HG03103 (cell line): ENCODE measurements at regions not wholly inside any gene's neighbourhood (a gene's known extent, or its start where the extent isn't known, plus 50 kb on each side); places are given as distances from the start of the nearest gene placed in this dataset.

Experiments used
- ATAC-seq: cut with Tn5 transposase; IDR thresholded peaks from one replicate; pipeline ENCODE4 v1.9.1; 2021; ENCODE audit warnings: low read depth; ENCODE audit not compliant: unreplicated experiment

GRCh38 chr6:14831070-14831469 is 414.8 kb upstream of the JARID2 start:
- ATAC-seq, result no peak

DNA sequence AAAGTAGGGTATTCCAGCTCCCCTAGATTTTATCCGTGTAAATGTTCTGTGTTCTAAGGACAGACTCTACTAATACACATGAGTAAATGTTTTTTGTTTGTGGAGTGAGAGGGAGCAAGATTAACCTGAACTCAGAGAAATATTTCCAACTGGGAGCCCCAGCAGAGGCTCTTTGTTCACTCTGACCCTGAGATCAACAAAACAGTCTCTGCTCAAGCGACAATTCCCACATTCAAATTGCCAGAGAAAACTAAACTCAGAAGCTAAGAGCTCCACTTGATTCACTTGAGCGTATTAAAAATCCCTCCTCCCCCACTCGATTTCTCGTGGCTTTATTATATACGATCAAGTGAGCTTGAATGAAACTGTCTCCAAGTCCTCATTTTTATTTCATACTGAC is 413.9 kb upstream of the JARID2 start:
- no peak for ATAC-seq

DNA sequence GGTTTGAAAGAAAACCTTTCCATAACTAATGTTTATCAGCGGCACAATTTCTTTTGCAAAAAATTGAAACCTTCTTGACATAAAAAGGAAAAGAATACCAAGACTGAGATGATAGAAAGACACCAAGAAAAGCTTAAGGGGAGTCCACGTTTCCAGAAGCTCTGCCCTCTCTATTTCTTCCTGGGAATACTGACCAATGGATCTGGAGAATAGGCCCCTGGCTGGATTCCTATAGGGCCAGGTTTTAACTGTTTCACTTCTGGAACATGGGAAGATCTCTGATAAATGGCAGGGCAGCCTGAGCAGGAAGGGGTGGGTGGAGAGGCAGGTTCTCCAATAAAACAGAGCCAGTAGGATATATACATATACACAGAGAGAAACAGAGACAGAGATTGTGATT is 413.4 kb upstream of the JARID2 start:
- ATAC-seq, result no peak

GRCh38 chr6:14834851-14835530 is 410.9 kb upstream of the JARID2 start:
- ATAC-seq, result no peak

DNA sequence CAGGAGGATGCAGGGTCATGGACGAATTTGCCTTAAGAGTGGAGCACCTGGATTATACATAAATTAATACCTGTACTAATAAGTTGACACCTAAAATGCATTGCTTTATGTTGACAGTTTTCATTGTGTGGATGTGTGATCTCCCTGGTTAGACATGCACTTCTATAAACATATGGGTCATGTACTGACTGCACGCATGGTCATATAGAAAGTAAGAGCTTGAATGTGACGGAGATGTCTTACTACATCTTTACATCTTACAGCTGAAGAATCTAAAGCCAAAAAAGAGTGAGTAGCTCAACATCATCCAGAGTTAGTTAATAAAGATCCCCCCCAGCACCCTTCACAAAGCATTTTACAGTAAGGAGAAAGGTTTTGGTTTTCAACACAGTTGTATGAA is 408.4 kb upstream of the JARID2 start:
- ATAC-seq, result no peak

DNA sequence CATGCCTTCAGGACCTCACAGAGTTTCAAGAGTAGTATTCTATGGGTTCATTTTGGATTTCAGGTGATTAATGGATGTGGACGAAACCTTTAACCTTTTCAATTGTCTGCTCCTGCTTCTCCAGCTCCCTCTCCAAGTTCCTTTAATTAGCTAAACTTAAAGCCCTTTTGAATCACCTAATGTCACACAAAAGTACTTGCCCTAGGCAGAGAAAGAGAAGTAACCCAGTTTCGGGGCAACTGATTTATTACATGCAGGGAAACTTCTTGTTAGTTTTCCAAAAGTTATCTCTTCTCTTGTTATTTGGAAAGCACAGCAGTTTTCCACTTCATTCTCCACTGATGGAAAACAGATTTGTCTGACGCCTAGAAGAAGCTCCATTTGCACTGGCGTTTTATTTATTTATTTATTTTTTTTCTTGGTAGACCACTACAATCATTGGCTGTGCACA is 407.7 kb upstream of the JARID2 start:
- no peak for ATAC-seq

DNA sequence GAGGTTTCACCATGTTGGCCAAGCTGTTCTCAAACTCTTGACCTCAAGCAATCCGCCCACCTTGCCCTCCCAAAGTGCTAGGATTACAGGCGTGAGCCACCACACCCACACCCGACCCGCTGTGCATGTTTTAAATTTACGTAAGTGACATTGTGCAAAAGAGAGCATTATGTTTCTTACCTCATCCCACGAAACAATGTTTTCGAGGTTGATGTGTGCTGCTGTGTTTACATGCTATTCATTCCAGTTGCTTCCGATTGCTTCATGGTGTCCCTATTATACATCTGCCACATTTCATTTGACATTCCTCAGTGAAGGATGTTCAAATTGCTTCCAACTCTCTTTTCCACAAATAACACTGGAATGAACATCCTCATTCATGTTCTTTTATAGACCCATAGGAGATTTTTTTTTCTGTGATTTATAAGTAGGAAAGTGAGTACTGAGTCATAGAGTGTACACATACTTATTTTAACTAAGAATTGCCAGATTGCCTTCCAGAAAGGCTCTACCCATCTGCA is 403.9 kb upstream of the JARID2 start:
- no peak for ATAC-seq

DNA sequence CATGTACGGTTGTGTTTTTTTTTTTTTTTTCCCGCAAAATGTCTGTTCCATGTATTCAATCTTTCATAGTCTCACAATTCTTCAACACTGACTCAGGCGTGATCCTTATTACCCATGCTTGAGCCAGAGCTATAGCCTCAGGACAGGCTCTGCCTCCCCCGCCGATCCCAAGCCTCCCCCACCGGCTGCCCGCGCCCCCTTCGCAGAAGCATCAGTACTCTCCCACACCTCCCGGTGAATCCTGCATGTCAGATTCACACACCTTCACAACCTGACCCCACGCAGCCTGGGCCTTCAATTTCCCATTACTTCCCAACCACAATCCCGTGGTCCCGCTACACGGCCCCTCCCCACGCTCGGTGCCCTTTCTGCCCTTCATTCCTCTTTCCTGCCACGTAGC is 401.5 kb upstream of the JARID2 start:
- ATAC-seq, result no peak

DNA sequence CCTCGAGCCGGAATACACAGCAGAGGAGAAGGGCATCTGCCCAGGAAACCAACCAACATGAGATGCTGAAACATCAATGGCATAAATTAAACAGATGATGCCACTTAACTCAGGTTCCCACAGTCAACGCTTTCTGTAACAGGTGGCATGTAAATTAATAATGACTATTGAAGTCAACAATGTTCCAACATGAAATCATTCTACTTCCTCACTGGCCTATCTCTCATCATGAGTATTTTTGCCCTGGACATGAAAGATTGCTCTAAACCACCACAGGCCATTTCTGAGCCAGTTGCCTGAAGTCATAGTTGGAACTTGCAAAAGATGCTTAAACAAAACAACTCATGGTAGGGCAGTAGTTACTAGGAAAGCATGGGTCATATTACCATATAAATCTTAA is 397.9 kb upstream of the JARID2 start:
- no peak for ATAC-seq

- ATAC-seq, result no peak
These were observed 396.7 kb upstream of the JARID2 start for GRCh38 chr6:14849185-14849584.

DNA sequence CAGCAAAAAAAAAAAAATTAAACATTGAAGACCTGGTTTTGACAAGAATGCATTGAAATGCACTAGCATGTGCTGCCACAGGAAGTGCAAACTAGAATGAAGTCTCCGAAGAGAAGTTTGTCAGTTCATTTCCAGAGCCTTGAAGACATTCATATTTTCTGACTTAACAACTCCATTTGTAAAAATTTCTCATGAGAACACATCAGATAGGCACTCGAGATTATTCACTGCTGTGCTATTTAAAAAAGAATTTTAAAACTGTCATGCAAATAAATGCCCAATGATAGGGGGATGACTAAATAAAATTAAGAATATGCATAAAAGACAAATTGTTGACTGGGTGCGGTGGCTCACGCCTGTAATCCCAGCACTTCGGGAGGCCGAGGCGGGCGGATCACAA is 394.6 kb upstream of the JARID2 start:
- no peak for ATAC-seq

DNA sequence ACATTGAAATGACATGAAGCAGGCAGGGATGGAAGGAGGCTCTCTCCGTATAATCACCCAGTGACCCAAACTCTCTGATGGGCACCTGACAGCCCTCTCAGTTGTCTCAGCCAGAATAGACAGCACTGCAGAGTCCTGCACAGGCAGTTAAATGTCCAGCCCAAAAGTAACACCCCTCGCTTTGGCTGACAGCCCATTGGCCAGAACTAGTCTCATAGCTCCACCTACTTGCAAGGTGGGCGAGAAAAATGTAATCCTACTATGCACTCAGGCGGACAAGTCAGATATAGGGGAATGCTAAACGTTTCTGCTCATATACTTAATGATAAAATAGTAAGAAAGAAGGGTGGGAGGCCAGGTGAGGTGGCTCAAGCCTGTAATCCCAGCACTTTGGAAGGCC is 393.5 kb upstream of the JARID2 start:
- no peak for ATAC-seq

GRCh38 chr6:14856177-14856576 is 389.7 kb upstream of the JARID2 start:
- no peak for ATAC-seq

DNA sequence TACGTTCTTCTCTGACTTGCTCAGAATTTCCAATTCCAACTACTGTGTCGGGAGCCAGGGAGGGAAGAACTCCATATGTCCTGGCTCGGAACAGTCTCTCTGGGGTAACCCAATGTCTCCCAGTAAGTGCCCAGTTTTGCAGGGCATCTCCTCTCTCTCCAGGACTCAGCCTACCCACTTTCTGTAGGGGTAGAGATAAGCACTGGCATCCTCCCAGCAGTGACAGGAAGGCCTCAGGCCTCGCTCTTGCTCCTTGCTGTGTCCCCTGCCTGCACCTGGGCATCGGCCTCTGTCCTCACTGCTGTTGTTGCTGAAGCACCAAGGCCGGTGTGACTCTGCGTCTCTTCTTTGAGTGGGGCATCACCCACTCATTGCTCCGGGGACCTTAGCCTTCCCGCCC is 388.9 kb upstream of the JARID2 start:
- no peak for ATAC-seq

DNA sequence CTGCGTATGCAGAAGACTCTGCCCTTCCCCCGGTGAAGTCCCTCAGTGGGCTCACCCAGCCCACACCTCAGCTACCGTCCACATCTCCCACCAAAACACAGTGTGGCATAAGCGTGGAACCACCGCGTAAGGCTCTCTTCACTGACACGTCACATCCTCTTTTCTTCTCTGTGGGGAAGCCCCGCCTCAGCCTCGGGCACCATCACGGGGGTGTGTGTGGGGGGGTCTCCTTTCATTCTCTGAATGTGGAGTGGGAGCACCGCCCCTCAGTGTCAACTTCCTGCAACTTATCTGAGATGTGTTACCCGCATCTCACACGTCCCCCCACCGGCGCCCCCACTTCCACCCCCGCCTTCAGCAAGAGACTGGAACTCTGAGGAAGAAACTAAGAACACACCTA is 388.4 kb upstream of the JARID2 start:
- no peak for ATAC-seq

GRCh38 chr6:14858808-14859207 is 387.1 kb upstream of the JARID2 start:
- ATAC-seq, result no peak

DNA sequence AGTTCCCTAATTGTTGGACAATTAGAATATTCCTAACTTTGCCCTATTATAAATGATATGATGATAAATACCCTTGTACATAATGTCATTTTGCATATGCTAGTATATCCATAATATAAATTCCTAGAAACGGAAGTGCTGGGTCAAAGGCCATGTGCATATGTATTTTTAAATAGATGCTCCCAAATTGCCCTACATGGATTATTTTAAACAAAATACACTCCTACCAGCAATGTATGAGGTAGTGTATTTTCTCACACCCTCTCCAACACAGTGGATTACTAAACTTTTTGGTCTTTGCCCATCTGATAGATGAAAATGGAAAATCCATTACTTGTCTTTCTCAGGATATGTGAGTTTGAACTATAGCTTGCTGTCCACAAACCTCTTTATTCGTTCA is 385.1 kb upstream of the JARID2 start:
- no peak for ATAC-seq

DNA sequence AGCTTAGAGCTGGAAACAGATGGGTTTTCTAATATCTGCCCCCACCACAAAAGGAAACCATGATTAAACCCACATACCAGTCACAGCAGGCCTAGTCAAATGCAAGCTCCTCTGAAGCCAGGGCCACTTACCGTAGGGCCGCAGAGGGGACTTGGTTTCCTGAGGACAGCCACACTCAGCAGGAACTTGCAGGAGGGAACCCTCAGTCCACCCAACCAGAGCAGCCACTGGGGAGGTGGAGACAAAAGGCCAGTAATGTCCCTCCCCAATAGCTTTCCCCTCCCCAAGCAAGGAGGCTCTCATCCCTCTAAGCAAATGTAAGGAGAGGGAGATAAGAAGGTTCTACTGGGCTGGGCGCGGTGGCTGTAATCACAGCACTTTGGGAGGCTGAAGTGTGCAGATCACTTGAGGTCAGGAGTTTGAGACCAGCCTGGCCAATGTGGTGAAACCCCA is 384.4 kb upstream of the JARID2 start:
- no peak for ATAC-seq

- ATAC-seq, result no peak
These were observed 383.0 kb upstream of the JARID2 start for GRCh38 chr6:14862845-14863244.

GRCh38 chr6:14863902-14864850 is 381.7 kb upstream of the JARID2 start:
- ATAC-seq, result no peak

- no peak for ATAC-seq
These were observed 380.3 kb upstream of the JARID2 start for GRCh38 chr6:14865531-14866100.
